Tibial nerve (tissue), 3 donors: ENCODE measurements at regions not wholly inside any gene's neighbourhood (a gene's known extent, or its start where the extent isn't known, plus 50 kb on each side); places are given as distances from the start of the nearest gene placed in this dataset.

Experiments
- POLR2A ChIP-seq, 2 donors: fragments of 450-650 bp; IDR thresholded peaks; one replicate each; pipeline ENCODE4 v1.6.1; 2017; ENCODE audit warnings: antibody characterized with exemption in 2 of 2, mild to moderate bottlenecking in 2 of 2, moderate library complexity in 2 of 2
- TF ChIP-seq, protein P1 (sequence below), 5 experiments: fragments of 200-600 bp in 3 of 5; fragments of 450-650 bp in 2 of 5; sonication (generic) in 3 of 5; IDR thresholded peaks; one replicate each; pipeline ENCODE4 v1.5.1; 2016 to 2019; ENCODE audit warnings: antibody characterized with exemption in 5 of 5, mild to moderate bottlenecking in 3 of 5, moderate library complexity in 2 of 5

DNA sequence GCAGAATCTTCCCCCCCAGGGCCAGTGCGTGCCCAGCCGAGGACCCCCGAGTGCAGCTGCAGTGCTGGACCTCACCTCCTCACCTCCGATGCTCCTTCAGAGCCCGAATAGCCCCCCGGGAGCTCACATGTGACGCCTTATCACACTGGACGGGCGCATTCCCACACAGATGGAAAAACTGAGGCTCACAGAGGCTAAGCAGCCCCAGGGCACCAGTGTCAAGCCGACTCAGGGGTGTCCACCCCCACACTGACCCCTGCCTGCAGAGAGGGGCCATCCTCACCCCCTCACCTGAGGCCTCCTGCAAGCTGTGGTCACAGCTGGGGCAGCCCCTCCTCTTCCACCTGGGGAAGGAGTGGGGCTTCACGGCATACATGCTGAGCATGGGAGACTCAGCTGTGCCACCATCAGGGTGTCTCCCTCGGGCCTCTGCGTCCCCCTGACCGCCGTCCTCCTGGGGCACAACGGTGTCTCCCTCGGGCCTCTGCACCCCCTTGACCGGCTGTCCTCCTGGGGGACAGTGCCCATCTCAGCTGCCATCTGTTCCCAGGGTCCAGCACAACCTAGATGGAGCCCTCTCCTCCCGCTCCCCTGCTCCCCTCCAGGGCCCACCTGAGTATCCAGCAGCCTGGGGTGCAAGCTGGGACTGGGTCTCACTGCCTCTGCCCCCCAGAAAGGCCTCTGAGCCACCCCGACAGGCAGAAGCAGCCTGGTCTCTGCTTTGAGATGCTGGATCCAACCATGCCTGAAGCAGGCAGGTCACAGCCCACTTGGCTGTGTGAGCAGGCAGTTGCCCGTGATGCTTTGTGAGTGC, 85.3 kb upstream of the NKX1-1 start:
- TF ChIP-seq, protein P1, sequence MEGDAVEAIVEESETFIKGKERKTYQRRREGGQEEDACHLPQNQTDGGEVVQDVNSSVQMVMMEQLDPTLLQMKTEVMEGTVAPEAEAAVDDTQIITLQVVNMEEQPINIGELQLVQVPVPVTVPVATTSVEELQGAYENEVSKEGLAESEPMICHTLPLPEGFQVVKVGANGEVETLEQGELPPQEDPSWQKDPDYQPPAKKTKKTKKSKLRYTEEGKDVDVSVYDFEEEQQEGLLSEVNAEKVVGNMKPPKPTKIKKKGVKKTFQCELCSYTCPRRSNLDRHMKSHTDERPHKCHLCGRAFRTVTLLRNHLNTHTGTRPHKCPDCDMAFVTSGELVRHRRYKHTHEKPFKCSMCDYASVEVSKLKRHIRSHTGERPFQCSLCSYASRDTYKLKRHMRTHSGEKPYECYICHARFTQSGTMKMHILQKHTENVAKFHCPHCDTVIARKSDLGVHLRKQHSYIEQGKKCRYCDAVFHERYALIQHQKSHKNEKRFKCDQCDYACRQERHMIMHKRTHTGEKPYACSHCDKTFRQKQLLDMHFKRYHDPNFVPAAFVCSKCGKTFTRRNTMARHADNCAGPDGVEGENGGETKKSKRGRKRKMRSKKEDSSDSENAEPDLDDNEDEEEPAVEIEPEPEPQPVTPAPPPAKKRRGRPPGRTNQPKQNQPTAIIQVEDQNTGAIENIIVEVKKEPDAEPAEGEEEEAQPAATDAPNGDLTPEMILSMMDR (IDR thresholded peaks at IDR 0.05), result no peak
- no peak for TF ChIP-seq POLR2A (IDR thresholded peaks at IDR 0.05)
